Activated naive CD4-positive, alpha-beta T cell treated with anti-CD3 and anti-CD28 coated beads, Interleukin-2, amount 10 ng/mL, durations not matched to agents 7 days and 5 days (primary cell): ENCODE measurements at regions not wholly inside any gene's neighbourhood (a gene's known extent, or its start where the extent isn't known, plus 50 kb on each side); places are given as distances from the start of the nearest gene placed in this dataset.
"Not testable (repeated sequence)": the region's sequence is repeated elsewhere in the genome, so short reads cannot be mapped to it uniquely, and the experiment has no call there.

Source experiments
- CTCF ChIA-PET: fragments of 350-600 bp; sonication (Branson Sonifier 250); formaldehyde crosslinking; loops from one replicate; lab custom pipeline; 2021; ENCODE audit warnings: antibody characterized with exemption; lab: Charles Lee
- DNase-seq: peaks from one replicate; pipeline ENCODE4 v3.0.0-alpha.2; 2020
- H3K27ac Mint-ChIP-seq: one replicate; pipeline ENCODE4 v1.8.0; 2021; ENCODE audit warnings: mild to moderate bottlenecking, moderate library complexity, mixed read lengths
- H3K27me3 Mint-ChIP-seq: one replicate; pipeline ENCODE4 v1.8.0; 2021; ENCODE audit warnings: mild to moderate bottlenecking, mixed read lengths
- H3K36me3 Mint-ChIP-seq: one replicate; pipeline ENCODE4 v1.8.0; 2021; ENCODE audit warnings: mixed read lengths
- H3K4me1 Mint-ChIP-seq: one replicate; pipeline ENCODE4 v1.8.0; 2021; ENCODE audit warnings: mixed read lengths
- H3K4me3 Mint-ChIP-seq: one replicate; pipeline ENCODE4 v1.8.0; 2021; ENCODE audit warnings: mild to moderate bottlenecking, moderate library complexity, mixed read lengths
- H3K9me3 Mint-ChIP-seq: one replicate; pipeline ENCODE4 v1.8.0; 2021; ENCODE audit warnings: mixed read lengths

- Mint-ChIP-seq H3K4me3 (no peak overlapping the region), H3K4me1 (peaks cover 18% of the 10 kb centered on the region), H3K9me3 (no peaks in the 10 kb centered on the region), H3K27ac (no peak overlapping the region), H3K36me3 (peaks cover 42% of the 10 kb centered on the region), H3K27me3 (no peaks in the 10 kb centered on the region)
- CTCF ChIA-PET, result no interaction called here
- no peak for DNase-seq
Observed at GRCh38 chr14:89469210-89470198, 52.5 kb upstream of the FOXN3 start.

GRCh38 chr14:89468566-89468965 lies 51.5 kb upstream of the FOXN3 start:
- Mint-ChIP-seq H3K4me3 (no peak overlapping the region), H3K36me3 (peaks cover 41% of the 10 kb centered on the region), H3K27me3 (no peaks in the 10 kb centered on the region), H3K9me3 (no peaks in the 10 kb centered on the region), H3K4me1 (peaks cover 18% of the 10 kb centered on the region), H3K27ac (no peak overlapping the region)
- CTCF ChIA-PET, result no interaction called here
- no peak for DNase-seq

GRCh38 chr14:89468030-89468429 lies 51.0 kb upstream of the FOXN3 start:
- DNase-seq, CTCF ChIA-PET, H3K27me3 Mint-ChIP-seq, H3K27ac Mint-ChIP-seq, H3K4me3 Mint-ChIP-seq, H3K9me3 Mint-ChIP-seq: not testable (repeated sequence)
- Mint-ChIP-seq H3K36me3 (peaks cover 41% of the 10 kb centered on the region), H3K4me1 (peaks cover 18% of the 10 kb centered on the region)

GRCh38 chr14:89466944-89467343 lies 49.9 kb upstream of the FOXN3 start:
- H3K27ac Mint-ChIP-seq, result no peak overlapping the region
- DNase-seq, result no peak
- H3K4me3 Mint-ChIP-seq, result no peak overlapping the region

More at GRCh38 chr14:89466944-89467343, 49.9 kb upstream of the FOXN3 start:
- Mint-ChIP-seq H3K9me3 (no peaks in the 10 kb centered on the region), H3K4me1 (peaks cover 18% of the 10 kb centered on the region), H3K36me3 (peaks cover 40% of the 10 kb centered on the region), H3K27me3 (no peaks in the 10 kb centered on the region)
- CTCF ChIA-PET, result interaction anchor here (0.6 kb wide), 1 partner anchor 286 kb away, joined by 3 read pairs; no protein-coding TSS in a partner anchor
